Stomach (tissue), 8 donors: ENCODE measurements at regions not wholly inside any gene's neighbourhood (a gene's known extent, or its start where the extent isn't known, plus 50 kb on each side); places are given as distances from the start of the nearest gene placed in this dataset.

ENCODE experiments used
- DNase-seq, 2 donors: peaks; one replicate each; pipeline versions ENCODE4 v3.0.0 to v3.0.0-alpha.2; 2013 to 2019
- H3K27ac ChIP-seq, 5 donors: fragments of 200-600 bp in 4 of 5; sonication (generic) in 4 of 5; one replicate each; pipeline ENCODE4 v1.5.1; 2013 to 2019; ENCODE audit warnings: mild to moderate bottlenecking in 1 of 5, moderate library complexity in 1 of 5
- H3K27me3 ChIP-seq, 3 donors: fragments of 200-600 bp; sonication (generic); one replicate each; pipeline ENCODE4 v1.5.1; 2017 to 2019; ENCODE audit warnings: mixed run types in 1 of 3
- H3K36me3 ChIP-seq, 4 donors: fragments of 200-600 bp; sonication (generic); 1 replicate in 3 of 4; 2 replicates in 1 of 4; pipeline ENCODE4 v1.5.1; 2016 to 2019
- H3K4me1 ChIP-seq, 4 donors: fragments of 200-600 bp; sonication (generic); one replicate each; pipeline ENCODE4 v1.5.1; 2016 to 2019
- H3K4me3 ChIP-seq, 4 donors: fragments of 200-600 bp; sonication (generic) in 3 of 4; one replicate each; pipeline ENCODE4 v1.5.1; 2016 to 2019; ENCODE audit warnings: mild to moderate bottlenecking in 1 of 4
- H3K9me3 ChIP-seq, 4 donors: fragments of 200-600 bp; sonication (generic); one replicate each; pipeline ENCODE4 v1.5.1; 2016 to 2019
- EP300 ChIP-seq: sonication (generic); formaldehyde crosslinking; IDR thresholded peaks from one replicate; pipeline ENCODE4 v1.6.1; 2017; ENCODE audit warnings: antibody characterized with exemption
- POLR2A ChIP-seq, 4 donors: fragments of 450-650 bp; IDR thresholded peaks; one replicate each; pipeline ENCODE4 v1.6.1; 2016; ENCODE audit warnings: antibody characterized with exemption in 4 of 4, control low read depth in 2 of 4, mild to moderate bottlenecking in 1 of 4, moderate library complexity in 1 of 4
- POLR2AphosphoS5 ChIP-seq, 3 donors: sonication (generic); formaldehyde crosslinking; IDR thresholded peaks; one replicate each; pipeline ENCODE4 v1.6.1; 2016; ENCODE audit warnings: antibody characterized with exemption in 3 of 3
- WGBS, 5 donors: extraction: QIAGEN DNeasy Blood & Tissue Kit in 3 of 5; methylation state at CpG; one replicate each; pipeline versions ENCODE4 v1.1.5 to v1.1.7; 2013 to 2018; 5-methylcytosine and 5-hydroxymethylcytosine counted together
- intact Hi-C: fragments of 100-400 bp; cut with DNase I; formaldehyde crosslinking; loops from one replicate; pipeline ENCODE4 v1.15.1; 2023; ENCODE audit warnings: low total_unique reads
- TF ChIP-seq, protein P1 (sequence below), 7 experiments: fragments of 450-650 bp in 4 of 7; fragments of 200-600 bp in 3 of 7; sonication (generic) in 3 of 7; IDR thresholded peaks; one replicate each; pipeline ENCODE4 v1.5.1; 2016 to 2019; ENCODE audit warnings: antibody characterized with exemption in 7 of 7, control low read depth in 2 of 7, mild to moderate bottlenecking in 1 of 7
- donor health status: healthy with polysubstance abuse.
- donor health status: Bipolar disorder and iron deficiency.
- donor health status: healthy.

DNA sequence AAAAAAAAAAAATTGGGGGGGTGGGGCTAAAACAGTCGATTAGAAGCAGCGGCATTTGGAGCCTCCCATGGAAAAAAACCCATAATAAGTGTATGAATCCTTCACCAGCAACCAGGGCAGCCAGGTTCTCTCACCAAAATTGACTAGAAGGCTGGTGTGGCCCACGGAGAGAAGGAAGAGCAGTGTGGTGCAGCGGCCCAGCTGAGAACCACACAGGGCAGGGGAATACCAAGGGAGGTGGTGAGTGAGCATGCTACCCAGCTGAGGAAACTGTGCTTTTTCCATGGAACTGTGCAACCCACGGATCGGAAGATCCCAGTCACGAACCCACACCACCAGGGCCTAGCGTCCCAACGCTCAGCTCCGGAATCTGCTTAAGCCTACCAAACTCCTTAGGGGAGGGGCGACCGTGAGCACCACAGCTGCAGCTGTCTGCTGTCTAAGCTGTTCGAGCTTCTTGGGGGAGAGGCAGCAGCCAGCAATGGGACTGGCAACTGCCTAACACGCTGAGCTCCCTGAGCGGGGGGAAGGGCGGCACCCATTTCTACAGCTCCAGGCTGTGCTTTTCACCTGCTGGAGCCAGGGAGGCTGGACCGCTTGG is 1037.2 kb upstream of the ACVR2A start:
- WGBS, 5 donors: 75 to 90% (median 84%) methylated on average over 17 of the region's 17 CpGs
- TF ChIP-seq EP300 (no peak), POLR2A (IDR thresholded peaks at IDR 0.05) (no peak), POLR2AphosphoS5 (IDR thresholded peaks at IDR 0.05) (no peak)
- TF ChIP-seq, protein P1, sequence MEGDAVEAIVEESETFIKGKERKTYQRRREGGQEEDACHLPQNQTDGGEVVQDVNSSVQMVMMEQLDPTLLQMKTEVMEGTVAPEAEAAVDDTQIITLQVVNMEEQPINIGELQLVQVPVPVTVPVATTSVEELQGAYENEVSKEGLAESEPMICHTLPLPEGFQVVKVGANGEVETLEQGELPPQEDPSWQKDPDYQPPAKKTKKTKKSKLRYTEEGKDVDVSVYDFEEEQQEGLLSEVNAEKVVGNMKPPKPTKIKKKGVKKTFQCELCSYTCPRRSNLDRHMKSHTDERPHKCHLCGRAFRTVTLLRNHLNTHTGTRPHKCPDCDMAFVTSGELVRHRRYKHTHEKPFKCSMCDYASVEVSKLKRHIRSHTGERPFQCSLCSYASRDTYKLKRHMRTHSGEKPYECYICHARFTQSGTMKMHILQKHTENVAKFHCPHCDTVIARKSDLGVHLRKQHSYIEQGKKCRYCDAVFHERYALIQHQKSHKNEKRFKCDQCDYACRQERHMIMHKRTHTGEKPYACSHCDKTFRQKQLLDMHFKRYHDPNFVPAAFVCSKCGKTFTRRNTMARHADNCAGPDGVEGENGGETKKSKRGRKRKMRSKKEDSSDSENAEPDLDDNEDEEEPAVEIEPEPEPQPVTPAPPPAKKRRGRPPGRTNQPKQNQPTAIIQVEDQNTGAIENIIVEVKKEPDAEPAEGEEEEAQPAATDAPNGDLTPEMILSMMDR (IDR thresholded peaks at IDR 0.05): no peak
- Histone ChIP-seq H3K36me3 (no peaks in the 10 kb centered on the region), H3K27me3 (no peaks in the 10 kb centered on the region), H3K9me3 (peaks cover 0 to 15% (median 7%) of the 10 kb centered on the region in 4 donors), H3K4me3 (no peak overlapping the region), H3K4me1 (no peaks in the 10 kb centered on the region), H3K27ac (no peak overlapping the region)
- intact Hi-C loops: no loop called here
- DNase-seq: no peak

DNA sequence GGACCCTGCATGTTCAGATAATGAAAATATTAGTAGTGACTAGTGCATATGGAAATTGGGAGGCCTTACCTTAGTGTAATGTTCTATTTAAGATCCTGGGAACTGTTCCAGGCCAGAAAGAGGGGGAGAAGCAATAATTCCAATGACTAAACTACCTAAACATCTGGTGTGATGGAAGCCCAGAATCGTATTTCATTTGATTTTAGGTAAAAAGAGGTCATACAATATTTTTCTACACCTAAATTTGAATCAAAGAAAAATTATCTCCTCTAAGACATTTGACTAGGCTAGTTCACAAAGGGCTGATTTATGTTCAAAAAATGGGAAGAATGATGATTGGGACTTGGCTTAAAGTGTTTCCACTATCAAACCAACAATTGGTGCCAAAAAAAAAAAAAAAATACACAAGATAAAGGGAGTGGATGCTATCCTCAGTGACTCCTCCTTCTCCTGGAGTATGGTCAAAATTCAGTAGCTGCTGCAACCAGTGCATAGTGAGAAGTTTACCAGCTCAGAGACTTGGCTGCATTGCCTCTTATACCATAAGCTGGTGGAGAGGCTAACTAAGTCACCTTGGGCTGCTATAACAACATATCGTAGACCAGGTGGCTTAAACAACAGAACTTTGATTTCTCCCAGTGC is 1038.3 kb upstream of the ACVR2A start:
- H3K4me1 ChIP-seq: no peaks in the 10 kb centered on the region
- intact Hi-C loops: no loop called here
- 70 to 78% (median 74%) methylated on average over 2 of the region's 2 CpGs for WGBS, 5 donors

DNA sequence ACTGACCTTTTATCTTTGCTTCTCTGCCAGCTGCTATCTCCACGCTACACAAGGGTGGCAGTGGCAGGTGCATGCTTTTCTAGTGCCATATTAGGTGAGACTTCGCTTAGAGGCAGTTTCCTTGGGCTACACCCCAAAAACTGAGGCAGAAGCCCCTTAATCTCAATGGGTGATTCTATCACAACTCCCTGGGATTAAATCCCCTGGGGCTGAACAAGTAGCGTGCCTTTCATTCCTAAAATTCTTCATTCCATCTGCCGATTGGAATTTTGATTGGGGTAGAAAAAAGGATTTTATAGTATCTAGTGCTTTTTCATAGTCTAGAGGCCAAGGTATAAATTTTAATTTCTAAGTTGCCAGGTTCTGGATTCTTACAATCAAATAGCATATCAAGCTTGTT is 1040.5 kb upstream of the ACVR2A start:
- H3K4me1 ChIP-seq: no peaks in the 10 kb centered on the region
- H3K27me3 ChIP-seq: no peaks in the 10 kb centered on the region
- TF ChIP-seq POLR2A (IDR thresholded peaks at IDR 0.05) (no peak), EP300 (no peak), POLR2AphosphoS5 (IDR thresholded peaks at IDR 0.05) (no peak)
- TF ChIP-seq, protein P1 (IDR thresholded peaks at IDR 0.05): no peak
- H3K9me3 ChIP-seq: peaks cover 0 to 5% (median 2%) of the 10 kb centered on the region in 4 donors
- 76 to 88% (median 86%) methylated on average over 4 of the region's 4 CpGs for WGBS, 5 donors
- no peak overlapping the region for H3K27ac ChIP-seq
- H3K4me3 ChIP-seq: no peak overlapping the region
- intact Hi-C loops: no loop called here
- no peak for DNase-seq
- no peaks in the 10 kb centered on the region for H3K36me3 ChIP-seq

More for the DNA sequence above, 1038.3 kb upstream of the ACVR2A start:
- TF ChIP-seq POLR2AphosphoS5 (IDR thresholded peaks at IDR 0.05) (no peak), EP300 (no peak), POLR2A (IDR thresholded peaks at IDR 0.05) (no peak)
- H3K27me3 ChIP-seq: no peaks in the 10 kb centered on the region
- no peak overlapping the region for H3K4me3 ChIP-seq
- no peak overlapping the region for H3K27ac ChIP-seq
- peaks cover 0 to 9% (median 2%) of the 10 kb centered on the region in 4 donors for H3K9me3 ChIP-seq
- DNase-seq: peak in 1 of 2 donors; percentile 9
- H3K36me3 ChIP-seq: no peaks in the 10 kb centered on the region

DNA sequence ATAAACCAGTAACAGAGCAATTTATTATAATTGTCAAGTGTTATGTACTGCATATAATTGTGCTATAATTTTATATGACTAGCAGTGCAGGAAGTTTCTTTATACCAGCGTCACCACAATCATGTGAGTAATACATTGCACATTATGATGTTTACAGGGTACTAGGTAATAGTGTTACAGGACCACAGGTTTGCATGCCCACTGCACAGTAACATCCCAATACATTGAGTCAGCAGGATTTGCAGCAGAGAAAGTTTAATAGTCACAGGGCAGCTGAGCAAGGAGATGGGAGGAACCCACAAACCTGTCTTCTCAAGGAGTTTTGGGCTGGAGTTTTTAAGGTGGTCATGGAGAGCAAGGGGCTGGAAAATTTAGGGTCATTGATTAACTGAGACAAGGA is 1042.9 kb upstream of the ACVR2A start:
- H3K4me3 ChIP-seq: no peak overlapping the region
- H3K27ac ChIP-seq: no peak overlapping the region
- no peak for DNase-seq
- TF ChIP-seq POLR2AphosphoS5 (IDR thresholded peaks at IDR 0.05): no peak
- TF ChIP-seq EP300: no peak
- no peaks in the 10 kb centered on the region for H3K27me3 ChIP-seq
- peaks cover 0 to 5% (median 0%) of the 10 kb centered on the region in 4 donors for H3K9me3 ChIP-seq
- intact Hi-C loops: no loop called here
- no peaks in the 10 kb centered on the region for H3K36me3 ChIP-seq
- 77 to 96% (median 84%) methylated on average over 1 of the region's 1 CpG for WGBS, 5 donors
- no peaks in the 10 kb centered on the region for H3K4me1 ChIP-seq

DNA sequence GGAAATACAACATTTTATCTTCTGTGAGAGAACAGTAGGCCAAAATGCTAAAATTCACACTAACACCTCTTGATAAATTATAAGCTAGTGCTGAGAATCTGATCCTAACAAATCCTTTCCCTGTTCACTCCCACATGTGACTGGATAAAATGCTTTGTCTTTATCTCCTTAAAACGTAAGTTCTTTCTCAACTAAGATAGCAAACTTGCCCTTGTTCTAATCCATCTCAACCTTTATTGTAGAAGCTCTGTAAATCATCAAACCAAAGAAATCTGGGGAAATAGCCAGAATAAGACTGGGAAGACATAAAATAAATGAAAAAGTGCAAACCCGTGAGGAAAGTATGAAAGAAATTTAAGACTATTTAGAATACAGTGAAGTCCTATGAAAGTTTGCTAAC is 1058.4 kb upstream of the ACVR2A start:
- H3K9me3 ChIP-seq: peaks cover 8 to 32% (median 18%) of the 10 kb centered on the region in 4 donors
- DNase-seq: no peak
- H3K4me3 ChIP-seq: no peak overlapping the region
- no peak for TF ChIP-seq EP300
- TF ChIP-seq, protein P1 (IDR thresholded peaks at IDR 0.05): no peak
- no peak for TF ChIP-seq POLR2AphosphoS5 (IDR thresholded peaks at IDR 0.05)
- no peak for TF ChIP-seq POLR2A (IDR thresholded peaks at IDR 0.05)
- intact Hi-C loops: no loop called here
- H3K27ac ChIP-seq: no peak overlapping the region
- no peaks in the 10 kb centered on the region for H3K27me3 ChIP-seq
- no peaks in the 10 kb centered on the region for H3K4me1 ChIP-seq
- H3K36me3 ChIP-seq: no peaks in the 10 kb centered on the region
- 40 to 53% (median 47%) methylated on average over 2 of the region's 2 CpGs for WGBS, 5 donors
